ENCODE measurements at regions not wholly inside any gene's neighbourhood (a gene's known extent, or its start where the extent isn't known, plus 50 kb on each side); places are given as distances from the start of the nearest gene placed in this dataset.

- DNase-seq (ENCODE audit: low spot score): no peak
- intact Hi-C loops (cut with DNase I): no loop called here
Observed at GRCh38 chr4:35793045-35793722, 451.1 kb downstream of the ARAP2 start.

GRCh38 chr4:35793766-35794165 is 450.5 kb downstream of the ARAP2 start:
- DNase-seq (ENCODE audit: low spot score): no peak
- intact Hi-C loops (cut with DNase I): no loop called here

- DNase-seq (ENCODE audit: low spot score): no peak
- intact Hi-C loops (cut with DNase I): no loop called here
Observed at GRCh38 chr4:35800669-35801068, 443.6 kb downstream of the ARAP2 start.

- intact Hi-C loops (cut with DNase I): no loop called here
- no peak for DNase-seq (ENCODE audit: low spot score)
Observed at GRCh38 chr4:35802644-35803043, 441.7 kb downstream of the ARAP2 start.

GRCh38 chr4:35818520-35818919 is 425.8 kb downstream of the ARAP2 start:
- no peak for DNase-seq (ENCODE audit: low spot score)
- intact Hi-C loops (cut with DNase I): no loop called here

- intact Hi-C loops (cut with DNase I): no loop called here
- DNase-seq (ENCODE audit: low spot score): no peak
Observed at GRCh38 chr4:35820003-35820402, 424.3 kb downstream of the ARAP2 start.

- no peak for DNase-seq (ENCODE audit: low spot score)
- intact Hi-C loops (cut with DNase I): no loop called here
Observed at GRCh38 chr4:35824231-35824630, 420.1 kb downstream of the ARAP2 start.

- intact Hi-C loops (cut with DNase I): no loop called here
- DNase-seq (ENCODE audit: low spot score): no peak
Observed at GRCh38 chr4:35835893-35836292, 408.4 kb downstream of the ARAP2 start.

- no peak for DNase-seq (ENCODE audit: low spot score)
- intact Hi-C loops (cut with DNase I): no loop called here
Observed at GRCh38 chr4:35836596-35836995, 407.7 kb downstream of the ARAP2 start.

GRCh38 chr4:35867057-35867456 is 377.3 kb downstream of the ARAP2 start:
- intact Hi-C loops (cut with DNase I): no loop called here

GRCh38 chr4:35872273-35872672 is 372.0 kb downstream of the ARAP2 start:
- intact Hi-C loops (cut with DNase I): no loop called here

More at GRCh38 chr4:35867057-35867456, 377.3 kb downstream of the ARAP2 start:
- no peak for DNase-seq (ENCODE audit: low spot score)

GRCh38 chr4:35879479-35879878 is 364.8 kb downstream of the ARAP2 start:
- DNase-seq (ENCODE audit: low spot score): no peak
- intact Hi-C loops (cut with DNase I): no loop called here

More at GRCh38 chr4:35872273-35872672, 372.0 kb downstream of the ARAP2 start:
- no peak for DNase-seq (ENCODE audit: low spot score)

- intact Hi-C loops (cut with DNase I): no loop called here
- no peak for DNase-seq (ENCODE audit: low spot score)
Observed at GRCh38 chr4:35883108-35883507, 361.2 kb downstream of the ARAP2 start.

- DNase-seq (ENCODE audit: low spot score): no peak
- intact Hi-C loops (cut with DNase I): no loop called here
Observed at GRCh38 chr4:35884714-35885480, 359.4 kb downstream of the ARAP2 start.

GRCh38 chr4:35897808-35898207 is 346.5 kb downstream of the ARAP2 start:
- intact Hi-C loops (cut with DNase I): no loop called here
- DNase-seq (ENCODE audit: low spot score): no peak

- no peak for DNase-seq (ENCODE audit: low spot score)
- intact Hi-C loops (cut with DNase I): no loop called here
Observed at GRCh38 chr4:35900286-35901243, 343.7 kb downstream of the ARAP2 start.

- intact Hi-C loops (cut with DNase I): no loop called here
Observed at GRCh38 chr4:35912174-35912573, 332.1 kb downstream of the ARAP2 start.

GRCh38 chr4:35918491-35918977 is 325.8 kb downstream of the ARAP2 start:
- no peak for DNase-seq (ENCODE audit: low spot score)
- intact Hi-C loops (cut with DNase I): no loop called here

More at GRCh38 chr4:35912174-35912573, 332.1 kb downstream of the ARAP2 start:
- DNase-seq (ENCODE audit: low spot score): no peak

- intact Hi-C loops (cut with DNase I): no loop called here
- no peak for DNase-seq (ENCODE audit: low spot score)
Observed at GRCh38 chr4:35925806-35926205, 318.5 kb downstream of the ARAP2 start.

GRCh38 chr4:35926788-35927187 is 317.5 kb downstream of the ARAP2 start:
- no peak for DNase-seq (ENCODE audit: low spot score)
- intact Hi-C loops (cut with DNase I): no loop called here

All from cardiac septum (tissue), 1 donor.